ENCODE measurements at regions not wholly inside any gene's neighbourhood (a gene's known extent, or its start where the extent isn't known, plus 50 kb on each side); places are given as distances from the start of the nearest gene placed in this dataset.

DNA sequence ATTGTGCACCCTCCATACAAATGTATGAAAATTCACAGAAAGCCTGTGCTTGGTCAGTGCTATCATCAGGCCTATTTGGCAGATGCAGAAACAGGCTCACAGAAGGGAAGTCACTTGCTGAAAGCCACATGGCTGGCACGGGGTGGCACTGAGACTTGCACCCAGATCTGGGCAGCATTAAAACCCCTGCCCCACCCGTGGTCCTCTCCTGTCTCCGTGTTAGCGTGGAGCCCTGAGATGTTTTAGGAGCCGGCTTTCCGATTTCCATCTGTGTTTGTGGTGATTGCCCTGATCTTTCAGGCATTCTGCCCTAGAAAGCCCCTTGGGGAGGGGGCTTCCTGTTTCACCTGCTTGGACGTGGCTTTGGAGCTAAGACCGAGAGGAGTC lies 102.2 kb upstream of the IER5L start:
- peaks cover 31% of the 10 kb centered on the region for H3K4me1 ChIP-seq (ENCODE audit: control insufficient read depth, insufficient read depth, low read depth, low read length)
- H3K23ac ChIP-seq (ENCODE audit: low read length in 2 of 2) = no peak overlapping the region
- no peaks in the 10 kb centered on the region for H3K9me3 ChIP-seq (ENCODE audit: control insufficient read depth, low read length)
- H3K27me3 ChIP-seq (ENCODE audit: control insufficient read depth in 1 of 2, insufficient read depth in 1 of 2, low read length in 2 of 2) = peaks cover 0 to 9% of the 10 kb centered on the region in 2 experiments
- no peak overlapping the region for H2BK12ac ChIP-seq (ENCODE audit: low read length in 2 of 2)
- H4K8ac ChIP-seq (ENCODE audit: low read length) = no peak overlapping the region
- H4K91ac ChIP-seq (ENCODE audit: low read length) = peak overlapping the region; percentile 44
- no peak overlapping the region for H3K4me3 ChIP-seq (ENCODE audit: insufficient read depth in 1 of 2, low read depth in 1 of 2, low read length in 2 of 2)
- H3K79me1 ChIP-seq (replicated peaks; ENCODE audit: low read length, poor library complexity, severe bottlenecking) = no peaks in the 10 kb centered on the region
- 81% methylated on average over 8 of the region's 8 CpGs for WGBS
- H3K4me2 ChIP-seq (ENCODE audit: low read length, poor library complexity, severe bottlenecking) = no peak overlapping the region
- no peak overlapping the region for H2AFZ ChIP-seq (ENCODE audit: low read depth, low read length)
- no peak overlapping the region for H3K27ac ChIP-seq (ENCODE audit: low read length, poor library complexity, severe bottlenecking)
- H2BK15ac ChIP-seq (ENCODE audit: low read depth, poor library complexity, severe bottlenecking) = no peak overlapping the region
- no peak overlapping the region for H2BK5ac ChIP-seq (ENCODE audit: low read depth, low read length, poor library complexity, severe bottlenecking)
- H3K18ac ChIP-seq (ENCODE audit: low read depth in 1 of 2, low read length in 2 of 2) = no peak overlapping the region
- no peak overlapping the region for H2BK120ac ChIP-seq (ENCODE audit: low read depth, low read length)
- H3K4ac ChIP-seq (ENCODE audit: low read depth in 1 of 2, low read length in 2 of 2) = no peak overlapping the region
- DNase-seq = no peak
- no peak overlapping the region for H3K14ac ChIP-seq (ENCODE audit: low read length in 2 of 2)
- no peaks in the 10 kb centered on the region for H3K36me3 ChIP-seq (ENCODE audit: control insufficient read depth in 1 of 2, insufficient read depth in 2 of 2, low read depth in 1 of 2, low read length in 2 of 2)
- H2AK5ac ChIP-seq (ENCODE audit: low read length, severe bottlenecking) = no peak overlapping the region
- no peak overlapping the region for H3K9ac ChIP-seq (ENCODE audit: low read length)

DNA sequence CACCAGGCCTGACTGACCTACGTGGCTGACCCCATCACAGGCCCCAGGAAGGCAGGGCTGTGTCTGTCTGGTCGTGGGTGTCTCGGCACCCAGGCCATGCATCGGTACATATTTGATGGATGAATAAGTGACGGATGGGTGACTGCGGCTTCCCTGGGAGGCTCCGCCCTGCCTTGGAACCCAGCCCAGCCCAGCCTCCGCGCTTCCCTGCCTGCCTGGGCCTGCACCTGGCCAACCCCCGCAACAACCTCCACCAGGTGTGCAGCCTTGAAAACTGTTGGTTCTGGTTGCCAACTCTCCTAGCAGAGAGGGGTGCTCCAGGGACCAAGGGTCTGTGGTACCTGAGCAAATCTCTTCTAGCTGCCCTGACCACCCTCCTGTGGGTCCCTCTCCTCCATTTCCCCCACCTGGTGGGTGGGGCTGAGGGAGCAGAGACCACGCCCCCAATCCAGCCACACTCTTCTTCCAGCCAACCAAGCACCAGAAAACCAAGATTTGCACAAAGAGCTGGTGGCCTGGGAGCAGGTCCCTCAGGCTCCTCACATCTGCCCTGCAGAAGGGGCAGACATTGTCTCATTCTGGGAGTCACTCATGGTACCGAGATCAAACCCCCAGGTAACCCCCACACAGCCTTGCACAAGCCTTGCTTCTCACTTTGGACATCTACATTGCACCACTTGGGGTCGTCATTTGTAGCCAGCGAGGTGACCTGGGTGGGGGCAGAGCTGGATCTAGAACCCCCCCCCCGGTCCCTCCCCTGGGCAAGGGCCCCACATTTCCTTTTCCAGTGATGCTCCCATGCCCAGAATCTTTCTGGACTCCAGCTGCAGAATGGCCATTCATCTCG lies 100.6 kb upstream of the IER5L start:
- Histone ChIP-seq H3K4me3 (ENCODE audit: insufficient read depth in 1 of 2, low read depth in 1 of 2, low read length in 2 of 2) (no peak overlapping the region), H3K79me1 (replicated peaks; ENCODE audit: low read length, poor library complexity, severe bottlenecking) (no peaks in the 10 kb centered on the region), H3K23ac (ENCODE audit: low read length in 2 of 2) (no peak overlapping the region), H3K4ac (ENCODE audit: low read depth in 1 of 2, low read length in 2 of 2) (no peak overlapping the region), H3K9me3 (ENCODE audit: control insufficient read depth, low read length) (no peaks in the 10 kb centered on the region), H3K27ac (ENCODE audit: low read length, poor library complexity, severe bottlenecking) (no peak overlapping the region), H3K27me3 (ENCODE audit: control insufficient read depth in 1 of 2, insufficient read depth in 1 of 2, low read length in 2 of 2) (peaks cover 0 to 23% of the 10 kb centered on the region in 2 experiments), H3K4me2 (ENCODE audit: low read length, poor library complexity, severe bottlenecking) (peak overlapping the region; percentile 27), H4K8ac (ENCODE audit: low read length) (peak overlapping the region; percentile 43), H3K4me1 (ENCODE audit: control insufficient read depth, insufficient read depth, low read depth, low read length) (peaks cover 27% of the 10 kb centered on the region), H3K36me3 (ENCODE audit: control insufficient read depth in 1 of 2, insufficient read depth in 2 of 2, low read depth in 1 of 2, low read length in 2 of 2) (no peaks in the 10 kb centered on the region), H3K9ac (ENCODE audit: low read length) (no peak overlapping the region), H2AK5ac (ENCODE audit: low read length, severe bottlenecking) (peak overlapping the region; percentile 22), H2BK120ac (ENCODE audit: low read depth, low read length) (no peak overlapping the region), H2BK12ac (ENCODE audit: low read length in 2 of 2) (no peak overlapping the region), H2BK15ac (ENCODE audit: low read depth, poor library complexity, severe bottlenecking) (no peak overlapping the region), H3K14ac (ENCODE audit: low read length in 2 of 2) (no peak overlapping the region), H3K18ac (ENCODE audit: low read depth in 1 of 2, low read length in 2 of 2) (peak overlapping the region in 1 of 2 experiments; percentile 37), H2BK5ac (ENCODE audit: low read depth, low read length, poor library complexity, severe bottlenecking) (no peak overlapping the region), H2AFZ (ENCODE audit: low read depth, low read length) (no peak overlapping the region), H4K91ac (ENCODE audit: low read length) (peak overlapping the region; percentile 34)
- 62% methylated on average over 15 of the region's 16 CpGs for WGBS
- no peak for DNase-seq

DNA sequence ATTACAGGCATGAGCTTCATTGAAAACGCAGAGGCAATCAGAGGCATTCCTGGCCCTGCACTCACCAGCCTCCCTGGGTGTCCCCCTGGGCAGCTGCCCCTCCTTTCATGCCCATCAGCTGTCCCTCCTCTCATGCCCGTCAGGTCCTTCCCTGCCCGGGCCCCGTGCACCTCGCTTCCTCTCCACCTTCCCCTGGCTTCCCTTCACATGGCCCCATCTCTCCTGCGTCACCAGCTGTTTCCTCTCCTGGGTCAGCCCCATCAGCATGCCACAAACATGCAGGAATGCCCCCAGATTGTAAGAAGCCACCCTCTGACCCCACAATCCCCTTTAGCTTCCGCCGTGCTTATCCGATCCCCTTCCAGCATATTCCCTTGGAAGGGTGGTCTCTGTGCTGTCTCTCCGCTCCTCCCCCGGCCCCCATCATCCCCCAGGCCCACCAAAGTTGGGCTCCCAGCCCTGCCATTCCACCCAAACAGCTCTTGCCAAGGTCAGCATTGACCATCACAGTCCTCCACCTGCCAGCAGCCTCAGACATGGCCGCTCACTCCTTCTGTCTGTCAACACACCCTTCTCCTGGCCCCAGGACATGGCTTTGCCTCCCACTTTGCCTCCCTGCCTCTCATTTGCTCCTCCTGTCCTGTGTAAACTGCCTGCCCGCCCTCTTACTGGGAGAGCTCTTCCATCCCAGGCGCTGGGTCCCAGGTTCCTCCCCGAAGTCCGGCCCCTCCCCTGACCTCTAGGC lies 98.6 kb upstream of the IER5L start:
- Histone ChIP-seq H3K36me3 (ENCODE audit: control insufficient read depth in 1 of 2, insufficient read depth in 2 of 2, low read depth in 1 of 2, low read length in 2 of 2) (no peaks in the 10 kb centered on the region), H3K4me3 (ENCODE audit: insufficient read depth in 1 of 2, low read depth in 1 of 2, low read length in 2 of 2) (no peak overlapping the region), H3K9me3 (ENCODE audit: control insufficient read depth, low read length) (no peaks in the 10 kb centered on the region), H4K91ac (ENCODE audit: low read length) (no peak overlapping the region), H3K23ac (ENCODE audit: low read length in 2 of 2) (no peak overlapping the region), H2BK12ac (ENCODE audit: low read length in 2 of 2) (peak overlapping the region in 1 of 2 experiments; percentile 21), H2BK5ac (ENCODE audit: low read depth, low read length, poor library complexity, severe bottlenecking) (no peak overlapping the region), H3K14ac (ENCODE audit: low read length in 2 of 2) (no peak overlapping the region), H2AFZ (ENCODE audit: low read depth, low read length) (no peak overlapping the region), H3K4me1 (ENCODE audit: control insufficient read depth, insufficient read depth, low read depth, low read length) (peaks cover 26% of the 10 kb centered on the region), H3K27ac (ENCODE audit: low read length, poor library complexity, severe bottlenecking) (no peak overlapping the region), H3K4me2 (ENCODE audit: low read length, poor library complexity, severe bottlenecking) (no peak overlapping the region), H4K8ac (ENCODE audit: low read length) (no peak overlapping the region), H3K18ac (ENCODE audit: low read depth in 1 of 2, low read length in 2 of 2) (no peak overlapping the region), H3K4ac (ENCODE audit: low read depth in 1 of 2, low read length in 2 of 2) (no peak overlapping the region), H3K27me3 (ENCODE audit: control insufficient read depth in 1 of 2, insufficient read depth in 1 of 2, low read length in 2 of 2) (peaks cover 0 to 33% of the 10 kb centered on the region in 2 experiments), H2AK5ac (ENCODE audit: low read length, severe bottlenecking) (no peak overlapping the region), H2BK120ac (ENCODE audit: low read depth, low read length) (no peak overlapping the region), H2BK15ac (ENCODE audit: low read depth, poor library complexity, severe bottlenecking) (no peak overlapping the region), H3K79me1 (replicated peaks; ENCODE audit: low read length, poor library complexity, severe bottlenecking) (no peaks in the 10 kb centered on the region), H3K9ac (ENCODE audit: low read length) (no peak overlapping the region)
- 88% methylated on average over 16 of the region's 16 CpGs for WGBS
- no peak for DNase-seq

DNA sequence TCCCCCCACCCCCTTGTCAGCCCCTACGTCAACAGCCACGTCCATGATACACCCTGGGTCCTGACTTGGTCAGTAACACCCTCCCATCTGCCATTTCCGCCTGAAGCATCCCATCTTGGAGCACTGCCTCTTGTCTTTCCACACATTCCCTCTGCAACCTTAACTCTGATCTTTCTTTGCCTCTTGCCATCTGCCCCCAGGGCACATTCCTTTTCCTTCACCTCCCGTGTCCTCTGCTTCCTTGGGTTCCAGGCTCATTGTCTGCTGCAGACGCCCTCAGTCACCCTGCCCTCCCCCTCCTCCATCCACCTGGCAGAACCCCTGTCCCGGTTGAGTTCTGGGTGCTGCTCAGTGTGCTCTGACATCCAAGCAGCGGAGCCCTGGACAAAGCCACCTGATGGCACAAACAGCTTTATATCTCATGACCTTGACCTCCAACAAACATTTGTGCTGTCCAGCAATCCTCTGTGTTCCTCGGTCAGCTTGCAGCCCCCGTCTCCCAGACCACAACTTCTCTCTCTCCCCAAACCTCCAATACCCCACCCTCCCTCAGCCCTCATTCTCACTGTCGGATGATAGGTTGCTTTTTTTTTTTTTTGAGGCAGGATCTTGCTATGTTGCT lies 97.7 kb upstream of the IER5L start:
- no peak overlapping the region for H2BK5ac ChIP-seq (ENCODE audit: low read depth, low read length, poor library complexity, severe bottlenecking)
- no peak overlapping the region for H3K4ac ChIP-seq (ENCODE audit: low read depth in 1 of 2, low read length in 2 of 2)
- H2BK12ac ChIP-seq (ENCODE audit: low read length in 2 of 2) = no peak overlapping the region
- H2BK120ac ChIP-seq (ENCODE audit: low read depth, low read length) = no peak overlapping the region
- WGBS = 61% methylated on average over 10 of the region's 10 CpGs
- peaks cover 30% of the 10 kb centered on the region for H3K4me1 ChIP-seq (ENCODE audit: control insufficient read depth, insufficient read depth, low read depth, low read length)
- H3K23ac ChIP-seq (ENCODE audit: low read length in 2 of 2) = no peak overlapping the region
- DNase-seq = no peak
- no peak overlapping the region for H4K8ac ChIP-seq (ENCODE audit: low read length)
- H3K27ac ChIP-seq (ENCODE audit: low read length, poor library complexity, severe bottlenecking) = no peak overlapping the region
- H3K36me3 ChIP-seq (ENCODE audit: control insufficient read depth in 1 of 2, insufficient read depth in 2 of 2, low read depth in 1 of 2, low read length in 2 of 2) = no peaks in the 10 kb centered on the region
- H3K18ac ChIP-seq (ENCODE audit: low read depth in 1 of 2, low read length in 2 of 2) = no peak overlapping the region
- H3K9me3 ChIP-seq (ENCODE audit: control insufficient read depth, low read length) = no peaks in the 10 kb centered on the region
- H4K91ac ChIP-seq (ENCODE audit: low read length) = no peak overlapping the region
- peaks cover 0 to 33% of the 10 kb centered on the region in 2 experiments for H3K27me3 ChIP-seq (ENCODE audit: control insufficient read depth in 1 of 2, insufficient read depth in 1 of 2, low read length in 2 of 2)
- H3K4me2 ChIP-seq (ENCODE audit: low read length, poor library complexity, severe bottlenecking) = no peak overlapping the region
- H3K4me3 ChIP-seq (ENCODE audit: insufficient read depth in 1 of 2, low read depth in 1 of 2, low read length in 2 of 2) = no peak overlapping the region
- H2AK5ac ChIP-seq (ENCODE audit: low read length, severe bottlenecking) = no peak overlapping the region
- H3K79me1 ChIP-seq (replicated peaks; ENCODE audit: low read length, poor library complexity, severe bottlenecking) = no peaks in the 10 kb centered on the region
- no peak overlapping the region for H2AFZ ChIP-seq (ENCODE audit: low read depth, low read length)
- H2BK15ac ChIP-seq (ENCODE audit: low read depth, poor library complexity, severe bottlenecking) = no peak overlapping the region
- no peak overlapping the region for H3K9ac ChIP-seq (ENCODE audit: low read length)
- H3K14ac ChIP-seq (ENCODE audit: low read length in 2 of 2) = peak overlapping the region in 1 of 2 experiments; percentile 0

Data from mesenchymal stem cell (in vitro differentiated cells and primary cell).